DMS114 treated with DMSO at 0.1 percent for 48 hours (cell line): ENCODE measurements at regions not wholly inside any gene's neighbourhood (a gene's known extent, or its start where the extent isn't known, plus 50 kb on each side); places are given as distances from the start of the nearest gene placed in this dataset.

Experiments
- DNase-seq: peaks from one replicate; lab custom pipeline; 2025; ENCODE audit not compliant: unreplicated experiment; lab: John Stamatoyannopoulos, UW

- DNase-seq: no peak
Observed at GRCh38 chr2:18208956-18209355, 330.5 kb downstream of the KCNS3 start.

GRCh38 chr2:18200771-18201170, 322.3 kb downstream of the KCNS3 start:
- DNase-seq: no peak

GRCh38 chr2:18198677-18199076, 320.2 kb downstream of the KCNS3 start:
- DNase-seq: no peak

- DNase-seq: no peak
Observed at GRCh38 chr2:18194161-18194560, 315.7 kb downstream of the KCNS3 start.

- DNase-seq: no peak
Observed at GRCh38 chr2:18186816-18187613, 308.5 kb downstream of the KCNS3 start.

- DNase-seq: no peak
Observed at GRCh38 chr2:18182861-18183260, 304.4 kb downstream of the KCNS3 start.

- DNase-seq: no peak
Observed at GRCh38 chr2:18180912-18181311, 302.4 kb downstream of the KCNS3 start.

GRCh38 chr2:18180031-18180610, 301.7 kb downstream of the KCNS3 start:
- no peak for DNase-seq

GRCh38 chr2:18178736-18179349, 300.4 kb downstream of the KCNS3 start:
- DNase-seq: peak; percentile 5

- DNase-seq: no peak
Observed at GRCh38 chr2:18176679-18177215, 298.3 kb downstream of the KCNS3 start.

GRCh38 chr2:18172607-18173006, 294.1 kb downstream of the KCNS3 start:
- DNase-seq: no peak

GRCh38 chr2:18171191-18172139, 293.0 kb downstream of the KCNS3 start:
- DNase-seq: no peak

GRCh38 chr2:18170642-18171041, 292.2 kb downstream of the KCNS3 start:
- DNase-seq: no peak

- no peak for DNase-seq
Observed at GRCh38 chr2:18169893-18170175, 291.4 kb downstream of the KCNS3 start.

- no peak for DNase-seq
Observed at GRCh38 chr2:18169121-18169892, 290.8 kb downstream of the KCNS3 start.

- no peak for DNase-seq
Observed at GRCh38 chr2:18167871-18168270, 289.4 kb downstream of the KCNS3 start.

- DNase-seq: no peak
Observed at GRCh38 chr2:18161681-18162080, 283.2 kb downstream of the KCNS3 start.

- no peak for DNase-seq
Observed at GRCh38 chr2:18159896-18160295, 281.4 kb downstream of the KCNS3 start.

GRCh38 chr2:18156421-18156820, 278.0 kb downstream of the KCNS3 start:
- DNase-seq: no peak

- DNase-seq: no peak
Observed at GRCh38 chr2:18156002-18156401, 277.5 kb downstream of the KCNS3 start.
